ENCODE measurements at regions not wholly inside any gene's neighbourhood (a gene's known extent, or its start where the extent isn't known, plus 50 kb on each side); places are given as distances from the start of the nearest gene placed in this dataset.

GRCh38 chr14:89028462-89029134 lies 204.1 kb downstream of the TTC8 start:
- no peaks in the 10 kb centered on the region for H3K36me3 ChIP-seq (ENCODE audit: insufficient read depth, low read length)
- no peak overlapping the region for H3K4me2 ChIP-seq (ENCODE audit: low read length)
- DNase-seq (ENCODE audit: low spot score) = no peak
- no peak overlapping the region for H3K4me3 ChIP-seq (ENCODE audit: low read depth, low read length, poor library complexity, severe bottlenecking)
- H4K20me1 ChIP-seq (ENCODE audit: insufficient read depth, low read length) = no peaks in the 10 kb centered on the region
- no peaks in the 10 kb centered on the region for H3K79me2 ChIP-seq (ENCODE audit: insufficient read depth, low read depth, low read length)
- no peaks in the 10 kb centered on the region for H3K9me2 ChIP-seq (ENCODE audit: insufficient read depth, low read length)
- CTCF ChIA-PET (ENCODE audit: unreplicated experiment) = no interaction called here
- no peaks in the 10 kb centered on the region for H3K9me3 ChIP-seq (ENCODE audit: low read length)
- POLR2A ChIA-PET = interaction anchor here (0.6 kb wide), 1 partner anchor 315 kb away, joined by 3 read pairs; no protein-coding TSS in a partner anchor
- BruUV-seq (replicated peaks) = no TSS peak
- intact Hi-C loops (cut with micrococcal nuclease; ENCODE audit: unreplicated experiment) = loop anchor here (5.0 kb wide), 1 partner anchor 1209 kb away; no protein-coding TSS in a partner anchor
- H2AFZ ChIP-seq (ENCODE audit: low read length) = no peak overlapping the region
- TF ChIP-seq CTCF (conservative IDR thresholded peaks at IDR 0.05; ENCODE audit: low read length) (no peak), EZH2phosphoT487 (IDR thresholded peaks at IDR 0.05; ENCODE audit: borderline replicate concordance, low read depth, low read length) (no peak)
- peaks cover 4% of the 10 kb centered on the region for H3K4me1 ChIP-seq (ENCODE audit: insufficient read depth, low read length, poor library complexity, severe bottlenecking)
- no peak overlapping the region for H3K27ac ChIP-seq (ENCODE audit: low read depth, low read length, poor library complexity, severe bottlenecking)

- ChIA-PET POLR2A (no interaction called here), CTCF (ENCODE audit: unreplicated experiment) (interaction anchor here (0.9 kb wide), 1 partner anchor 10 kb away, joined by 4 read pairs; no protein-coding TSS in a partner anchor)
- Histone ChIP-seq H3K9me2 (ENCODE audit: insufficient read depth, low read length) (no peaks in the 10 kb centered on the region), H3K4me3 (ENCODE audit: low read depth, low read length, poor library complexity, severe bottlenecking) (no peak overlapping the region), H3K79me2 (ENCODE audit: insufficient read depth, low read depth, low read length) (no peaks in the 10 kb centered on the region), H3K4me2 (ENCODE audit: low read length) (no peak overlapping the region), H3K27ac (ENCODE audit: low read depth, low read length, poor library complexity, severe bottlenecking) (no peak overlapping the region), H3K4me1 (ENCODE audit: insufficient read depth, low read length, poor library complexity, severe bottlenecking) (peaks cover 4% of the 10 kb centered on the region), H3K9me3 (ENCODE audit: low read length) (no peaks in the 10 kb centered on the region), H4K20me1 (ENCODE audit: insufficient read depth, low read length) (no peaks in the 10 kb centered on the region), H3K36me3 (ENCODE audit: insufficient read depth, low read length) (no peaks in the 10 kb centered on the region), H2AFZ (ENCODE audit: low read length) (no peak overlapping the region)
- TF ChIP-seq CTCF (conservative IDR thresholded peaks at IDR 0.05; ENCODE audit: low read length) = no peak
- BruUV-seq (replicated peaks) = no TSS peak
- intact Hi-C loops (cut with micrococcal nuclease; ENCODE audit: unreplicated experiment) = loop anchor here (5.0 kb wide), 1 partner anchor 1207 kb away; no protein-coding TSS in a partner anchor
- DNase-seq (ENCODE audit: low spot score) = no peak
Measured at GRCh38 chr14:89029961-89030694, 205.7 kb downstream of the TTC8 start.

- CTCF ChIA-PET (ENCODE audit: unreplicated experiment) = no interaction called here
- Histone ChIP-seq H3K9me2 (ENCODE audit: insufficient read depth, low read length) (no peaks in the 10 kb centered on the region), H3K4me3 (ENCODE audit: low read depth, low read length, poor library complexity, severe bottlenecking) (no peak overlapping the region), H2AFZ (ENCODE audit: low read length) (no peak overlapping the region), H3K79me2 (ENCODE audit: insufficient read depth, low read depth, low read length) (no peaks in the 10 kb centered on the region), H4K20me1 (ENCODE audit: insufficient read depth, low read length) (no peaks in the 10 kb centered on the region), H3K4me1 (ENCODE audit: insufficient read depth, low read length, poor library complexity, severe bottlenecking) (peaks cover 4% of the 10 kb centered on the region), H3K4me2 (ENCODE audit: low read length) (no peak overlapping the region), H3K9me3 (ENCODE audit: low read length) (no peaks in the 10 kb centered on the region), H3K36me3 (ENCODE audit: insufficient read depth, low read length) (no peaks in the 10 kb centered on the region), H3K27ac (ENCODE audit: low read depth, low read length, poor library complexity, severe bottlenecking) (no peak overlapping the region)
- TF ChIP-seq EZH2phosphoT487 (IDR thresholded peaks at IDR 0.05; ENCODE audit: borderline replicate concordance, low read depth, low read length) = no peak
- TF ChIP-seq CTCF (conservative IDR thresholded peaks at IDR 0.05; ENCODE audit: low read length) = no peak
- POLR2A ChIA-PET = no interaction called here
- BruUV-seq (replicated peaks) = no TSS peak
- intact Hi-C loops (cut with micrococcal nuclease; ENCODE audit: unreplicated experiment) = no loop called here
- no peak for DNase-seq (ENCODE audit: low spot score)
Measured at GRCh38 chr14:89030921-89031320, 206.5 kb downstream of the TTC8 start.
